ENCODE measurements at regions not wholly inside any gene's neighbourhood (a gene's known extent, or its start where the extent isn't known, plus 50 kb on each side); places are given as distances from the start of the nearest gene placed in this dataset.

- H3K27ac Mint-ChIP-seq = no peak overlapping the region
- CTCF ChIA-PET = no interaction called here
- no peaks in the 10 kb centered on the region for H3K4me1 Mint-ChIP-seq
- H3K27me3 Mint-ChIP-seq = peaks cover 3 to 5% of the 10 kb centered on the region in 2 donors
- H3K4me3 Mint-ChIP-seq = no peak overlapping the region
- Histone ChIP-seq H3K9me3 (no peaks in the 10 kb centered on the region), H3K4me3 (ENCODE audit: control insufficient read depth in 1 of 2, extremely low read depth in 1 of 2, low read length in 1 of 2) (no peak overlapping the region), H3K27me3 (replicated peaks in 1 of 2; ENCODE audit: control insufficient read depth in 2 of 2, extremely low read depth in 1 of 2, insufficient read depth in 2 of 2, low read length in 1 of 2) (no peaks in the 10 kb centered on the region), H3K36me3 (ENCODE audit: control insufficient read depth in 2 of 2, extremely low read depth in 1 of 2, insufficient read depth in 1 of 2, low read length in 1 of 2) (no peaks in the 10 kb centered on the region), H3K4me1 (ENCODE audit: control insufficient read depth in 1 of 2, extremely low read depth in 1 of 2, insufficient read depth in 2 of 2, low read length in 2 of 2) (no peaks in the 10 kb centered on the region), H3K27ac (ENCODE audit: low read length) (no peak overlapping the region)
- POLR2A ChIA-PET = interaction anchor here in 1 of 2 donors (0.6 kb wide), 1 partner anchor 356 kb away, joined by 6 read pairs; no protein-coding TSS in a partner anchor
- 20% methylated on average over 1 of the region's 2 CpGs for WGBS (ENCODE audit: insufficient coverage)
- H3K9me3 Mint-ChIP-seq = peaks cover 8 to 11% (median 9%) of the 10 kb centered on the region in 3 donors
- H3K36me3 Mint-ChIP-seq = no peaks in the 10 kb centered on the region
- ATAC-seq (replicated peaks in 1 of 4) (no peak), DNase-seq (no peak)
These were observed 162.1 kb upstream of the FST start for GRCh38 chr5:53318303-53318702.

GRCh38 chr5:53319315-53319714, 161.1 kb upstream of the FST start:
- Mint-ChIP-seq H3K27ac (no peak overlapping the region), H3K36me3 (no peaks in the 10 kb centered on the region), H3K4me1 (no peaks in the 10 kb centered on the region), H3K4me3 (no peak overlapping the region), H3K27me3 (peaks cover 3 to 5% of the 10 kb centered on the region in 2 donors), H3K9me3 (peaks cover 8 to 11% (median 9%) of the 10 kb centered on the region in 3 donors)
- no peak overlapping the region for H3K4me3 ChIP-seq (ENCODE audit: control insufficient read depth in 1 of 2, extremely low read depth in 1 of 2, low read length in 1 of 2)
- H3K36me3 ChIP-seq (ENCODE audit: control insufficient read depth in 2 of 2, extremely low read depth in 1 of 2, insufficient read depth in 1 of 2, low read length in 1 of 2) = no peaks in the 10 kb centered on the region
- WGBS (ENCODE audit: insufficient coverage) = 87% methylated on average over 2 of the region's 5 CpGs
- H3K9me3 ChIP-seq = no peaks in the 10 kb centered on the region
- H3K4me1 ChIP-seq (ENCODE audit: control insufficient read depth in 1 of 2, extremely low read depth in 1 of 2, insufficient read depth in 2 of 2, low read length in 2 of 2) = no peaks in the 10 kb centered on the region
- ATAC-seq (replicated peaks in 1 of 4) = no peak
- no peak overlapping the region for H3K27ac ChIP-seq (ENCODE audit: low read length)
- H3K27me3 ChIP-seq (replicated peaks in 1 of 2; ENCODE audit: control insufficient read depth in 2 of 2, extremely low read depth in 1 of 2, insufficient read depth in 2 of 2, low read length in 1 of 2) = no peaks in the 10 kb centered on the region
- ChIA-PET CTCF (no interaction called here), POLR2A (interaction anchor here in 1 of 2 donors (0.6 kb wide), 1 partner anchor 719 kb away, joined by 11 read pairs; no protein-coding TSS in a partner anchor)
- no peak for DNase-seq

GRCh38 chr5:53321073-53321472, 159.4 kb upstream of the FST start:
- no peaks in the 10 kb centered on the region for H3K4me1 ChIP-seq (ENCODE audit: control insufficient read depth in 1 of 2, extremely low read depth in 1 of 2, insufficient read depth in 2 of 2, low read length in 2 of 2)
- no CpG with 5 or more reads among the region's 1 CpG for WGBS (ENCODE audit: insufficient coverage)
- no peak overlapping the region for H3K27ac ChIP-seq (ENCODE audit: low read length)
- ChIA-PET POLR2A (no interaction called here), CTCF (no interaction called here)
- ATAC-seq (replicated peaks in 1 of 4) = no peak
- no peaks in the 10 kb centered on the region for H3K27me3 ChIP-seq (replicated peaks in 1 of 2; ENCODE audit: control insufficient read depth in 2 of 2, extremely low read depth in 1 of 2, insufficient read depth in 2 of 2, low read length in 1 of 2)
- no peak overlapping the region for H3K27ac Mint-ChIP-seq
- peaks cover 3 to 5% of the 10 kb centered on the region in 2 donors for H3K27me3 Mint-ChIP-seq
- H3K4me3 ChIP-seq (ENCODE audit: control insufficient read depth in 1 of 2, extremely low read depth in 1 of 2, low read length in 1 of 2) = no peak overlapping the region
- H3K4me3 Mint-ChIP-seq = no peak overlapping the region
- no peaks in the 10 kb centered on the region for H3K9me3 ChIP-seq
- no peaks in the 10 kb centered on the region for H3K36me3 Mint-ChIP-seq
- DNase-seq = no peak
- peaks cover 0 to 6% (median 3%) of the 10 kb centered on the region in 3 donors for H3K9me3 Mint-ChIP-seq
- no peaks in the 10 kb centered on the region for H3K36me3 ChIP-seq (ENCODE audit: control insufficient read depth in 2 of 2, extremely low read depth in 1 of 2, insufficient read depth in 1 of 2, low read length in 1 of 2)
- H3K4me1 Mint-ChIP-seq = no peaks in the 10 kb centered on the region

GRCh38 chr5:53321721-53322120, 158.7 kb upstream of the FST start:
- no peak overlapping the region for H3K4me3 ChIP-seq (ENCODE audit: control insufficient read depth in 1 of 2, extremely low read depth in 1 of 2, low read length in 1 of 2)
- no peak overlapping the region for H3K27ac ChIP-seq (ENCODE audit: low read length)
- Mint-ChIP-seq H3K27ac (no peak overlapping the region), H3K4me3 (no peak overlapping the region), H3K36me3 (no peaks in the 10 kb centered on the region), H3K9me3 (peaks cover 0 to 6% (median 3%) of the 10 kb centered on the region in 3 donors), H3K4me1 (no peaks in the 10 kb centered on the region), H3K27me3 (peaks cover 3 to 5% of the 10 kb centered on the region in 2 donors)
- H3K36me3 ChIP-seq (ENCODE audit: control insufficient read depth in 2 of 2, extremely low read depth in 1 of 2, insufficient read depth in 1 of 2, low read length in 1 of 2) = no peaks in the 10 kb centered on the region
- no peaks in the 10 kb centered on the region for H3K9me3 ChIP-seq
- H3K27me3 ChIP-seq (replicated peaks in 1 of 2; ENCODE audit: control insufficient read depth in 2 of 2, extremely low read depth in 1 of 2, insufficient read depth in 2 of 2, low read length in 1 of 2) = no peaks in the 10 kb centered on the region
- DNase-seq = no peak
- no peaks in the 10 kb centered on the region for H3K4me1 ChIP-seq (ENCODE audit: control insufficient read depth in 1 of 2, extremely low read depth in 1 of 2, insufficient read depth in 2 of 2, low read length in 2 of 2)
- POLR2A ChIA-PET = no interaction called here
- ATAC-seq (replicated peaks in 1 of 4) = no peak
- no CpG with 5 or more reads among the region's 2 CpGs for WGBS (ENCODE audit: insufficient coverage)
- CTCF ChIA-PET = no interaction called here

DNA sequence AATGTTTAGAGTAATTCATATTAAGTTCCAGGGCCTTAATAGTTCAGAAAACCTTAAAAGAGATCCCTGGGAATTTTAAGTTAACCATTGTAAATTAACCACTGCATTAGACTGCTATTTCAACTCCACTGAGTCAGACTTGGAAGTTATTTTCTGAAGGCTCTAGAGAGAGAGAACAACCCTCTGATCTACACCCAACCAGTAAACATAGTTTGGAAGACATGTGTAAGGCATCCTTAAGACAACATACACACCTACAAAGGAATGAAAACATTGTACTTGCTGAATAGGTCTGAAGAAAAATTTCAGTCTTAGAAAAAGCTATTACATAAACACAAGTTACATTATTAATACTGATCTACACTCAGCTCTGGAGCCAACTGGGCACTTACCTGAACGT, 158.2 kb upstream of the FST start:
- Mint-ChIP-seq H3K27me3 (peaks cover 2 to 3% of the 10 kb centered on the region in 2 donors), H3K36me3 (no peaks in the 10 kb centered on the region), H3K4me3 (no peak overlapping the region), H3K4me1 (no peaks in the 10 kb centered on the region), H3K9me3 (peaks cover 0 to 6% (median 0%) of the 10 kb centered on the region in 3 donors), H3K27ac (no peak overlapping the region)
- no peaks in the 10 kb centered on the region for H3K27me3 ChIP-seq (replicated peaks in 1 of 2; ENCODE audit: control insufficient read depth in 2 of 2, extremely low read depth in 1 of 2, insufficient read depth in 2 of 2, low read length in 1 of 2)
- CTCF ChIA-PET = no interaction called here
- ATAC-seq (replicated peaks in 1 of 4) (no peak), DNase-seq (no peak)
- no peak overlapping the region for H3K4me3 ChIP-seq (ENCODE audit: control insufficient read depth in 1 of 2, extremely low read depth in 1 of 2, low read length in 1 of 2)
- POLR2A ChIA-PET = no interaction called here
- no peak overlapping the region for H3K27ac ChIP-seq (ENCODE audit: low read length)
- H3K9me3 ChIP-seq = no peaks in the 10 kb centered on the region
- no peaks in the 10 kb centered on the region for H3K36me3 ChIP-seq (ENCODE audit: control insufficient read depth in 2 of 2, extremely low read depth in 1 of 2, insufficient read depth in 1 of 2, low read length in 1 of 2)
- no CpG with 5 or more reads among the region's 1 CpG for WGBS (ENCODE audit: insufficient coverage)
- H3K4me1 ChIP-seq (ENCODE audit: control insufficient read depth in 1 of 2, extremely low read depth in 1 of 2, insufficient read depth in 2 of 2, low read length in 2 of 2) = no peaks in the 10 kb centered on the region

- Histone ChIP-seq H3K27ac (ENCODE audit: low read length) (no peak overlapping the region), H3K27me3 (replicated peaks in 1 of 2; ENCODE audit: control insufficient read depth in 2 of 2, extremely low read depth in 1 of 2, insufficient read depth in 2 of 2, low read length in 1 of 2) (no peaks in the 10 kb centered on the region), H3K4me1 (ENCODE audit: control insufficient read depth in 1 of 2, extremely low read depth in 1 of 2, insufficient read depth in 2 of 2, low read length in 2 of 2) (no peaks in the 10 kb centered on the region), H3K36me3 (ENCODE audit: control insufficient read depth in 2 of 2, extremely low read depth in 1 of 2, insufficient read depth in 1 of 2, low read length in 1 of 2) (no peaks in the 10 kb centered on the region), H3K4me3 (ENCODE audit: control insufficient read depth in 1 of 2, extremely low read depth in 1 of 2, low read length in 1 of 2) (no peak overlapping the region), H3K9me3 (no peaks in the 10 kb centered on the region)
- ATAC-seq (replicated peaks in 1 of 4) (no peak), DNase-seq (no peak)
- WGBS (ENCODE audit: insufficient coverage) = no CpG with 5 or more reads among the region's 2 CpGs
- Mint-ChIP-seq H3K27ac (no peak overlapping the region), H3K4me1 (no peaks in the 10 kb centered on the region), H3K36me3 (no peaks in the 10 kb centered on the region), H3K27me3 (no peaks in the 10 kb centered on the region), H3K9me3 (peaks cover 0 to 6% (median 0%) of the 10 kb centered on the region in 3 donors), H3K4me3 (no peak overlapping the region)
- ChIA-PET CTCF (no interaction called here), POLR2A (no interaction called here)
These were observed 156.9 kb upstream of the FST start for GRCh38 chr5:53323511-53323910.

Data from T-cell (primary cell).